GM03348 (cell line): ENCODE measurements at regions not wholly inside any gene's neighbourhood (a gene's known extent, or its start where the extent isn't known, plus 50 kb on each side); places are given as distances from the start of the nearest gene placed in this dataset.

ENCODE experiments used
- DNase-seq: peaks from one replicate; pipeline ENCODE4 v3.0.0; 2012; ENCODE audit warnings: low spot score

DNA sequence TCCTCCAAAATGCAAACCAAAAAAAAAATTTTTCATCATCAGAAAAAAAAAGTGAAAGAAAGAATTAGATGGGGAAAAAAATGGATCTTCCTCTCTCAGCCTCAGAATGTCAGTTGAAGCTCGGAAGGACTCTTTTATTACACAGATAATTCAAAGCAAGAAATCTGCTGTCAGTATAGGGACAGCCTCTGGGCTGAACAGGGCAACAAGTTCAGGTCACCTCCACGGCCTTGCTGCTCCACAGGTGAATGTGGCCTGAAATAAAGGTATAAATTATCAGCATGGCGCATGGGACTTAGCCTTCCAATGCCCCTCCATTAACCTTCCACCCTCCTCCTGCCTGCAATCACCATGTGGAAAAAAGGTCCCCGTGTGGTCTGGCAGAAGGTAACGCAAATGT, 316.8 kb upstream of the POU3F3 start:
- no peak for DNase-seq

DNA sequence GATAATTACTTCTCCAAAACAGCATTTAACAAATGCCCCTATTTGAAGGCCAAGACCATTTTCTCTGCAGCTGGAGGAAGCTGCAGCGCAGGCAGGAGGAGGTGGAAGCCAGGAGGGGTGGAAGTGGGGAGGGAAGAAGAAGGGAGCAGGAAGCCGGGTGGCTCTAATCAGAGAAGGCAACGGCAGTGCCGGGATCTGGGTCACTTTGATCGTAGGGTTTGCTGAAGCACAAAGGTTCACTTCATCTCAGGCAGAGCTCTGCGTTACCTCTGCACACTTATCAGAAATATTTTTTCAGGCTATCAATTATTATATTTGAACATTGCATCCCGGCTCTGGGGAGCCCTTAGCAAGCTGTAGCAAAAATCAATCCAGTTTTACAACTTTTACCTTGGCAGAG, 315.8 kb upstream of the POU3F3 start:
- DNase-seq = no peak

GRCh38 chr2:104539649-104540048, 314.3 kb upstream of the POU3F3 start:
- no peak for DNase-seq

- no peak for DNase-seq
Measured at GRCh38 chr2:104545055-104545454, 308.9 kb upstream of the POU3F3 start.

GRCh38 chr2:104546537-104546936, 307.4 kb upstream of the POU3F3 start:
- DNase-seq = no peak

GRCh38 chr2:104547221-104547620, 306.7 kb upstream of the POU3F3 start:
- no peak for DNase-seq

GRCh38 chr2:104561251-104561650, 292.7 kb upstream of the POU3F3 start:
- DNase-seq = no peak

DNA sequence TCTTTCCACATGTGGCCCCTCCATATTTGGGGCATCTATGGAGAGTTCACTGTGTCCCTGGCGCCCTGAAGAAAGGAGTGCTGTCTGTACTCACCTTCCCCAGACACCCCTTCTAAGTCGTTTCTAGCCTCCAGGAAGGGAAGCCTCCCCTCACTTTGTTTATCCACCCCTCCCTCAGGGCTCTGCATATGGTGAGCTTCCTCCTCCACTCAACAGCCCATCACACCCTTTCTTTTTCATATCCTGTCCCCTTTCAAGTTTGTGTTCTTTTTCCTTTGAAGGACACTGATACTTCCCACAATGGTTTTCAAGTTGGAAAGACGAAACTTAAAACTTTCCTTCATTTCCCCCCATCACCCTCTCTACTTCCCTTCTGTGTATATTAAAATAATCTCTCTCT, 291.4 kb upstream of the POU3F3 start:
- no peak for DNase-seq

- DNase-seq = no peak
Measured at GRCh38 chr2:104563398-104563996, 290.4 kb upstream of the POU3F3 start.

DNA sequence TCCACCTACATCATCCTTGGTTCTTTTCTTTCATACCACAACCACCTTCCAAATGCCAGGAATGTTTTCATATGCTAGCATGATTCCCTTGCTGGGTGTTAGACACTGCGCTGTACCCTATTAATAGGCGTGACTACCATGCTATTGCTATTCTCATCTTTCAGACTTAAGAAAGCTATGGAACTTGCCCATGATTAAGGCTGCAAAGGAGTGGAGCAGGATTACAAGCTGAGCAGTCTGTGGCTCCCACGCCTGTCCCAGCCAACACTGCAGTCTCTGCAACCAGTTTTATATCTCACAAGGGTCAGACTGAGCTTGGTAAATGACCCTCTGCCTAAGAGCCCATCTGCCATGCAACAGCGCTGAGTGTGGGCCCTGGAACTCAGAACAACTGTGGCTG, 285.7 kb upstream of the POU3F3 start:
- DNase-seq = no peak

- no peak for DNase-seq
Measured at GRCh38 chr2:104570259-104570658, 283.7 kb upstream of the POU3F3 start.

DNA sequence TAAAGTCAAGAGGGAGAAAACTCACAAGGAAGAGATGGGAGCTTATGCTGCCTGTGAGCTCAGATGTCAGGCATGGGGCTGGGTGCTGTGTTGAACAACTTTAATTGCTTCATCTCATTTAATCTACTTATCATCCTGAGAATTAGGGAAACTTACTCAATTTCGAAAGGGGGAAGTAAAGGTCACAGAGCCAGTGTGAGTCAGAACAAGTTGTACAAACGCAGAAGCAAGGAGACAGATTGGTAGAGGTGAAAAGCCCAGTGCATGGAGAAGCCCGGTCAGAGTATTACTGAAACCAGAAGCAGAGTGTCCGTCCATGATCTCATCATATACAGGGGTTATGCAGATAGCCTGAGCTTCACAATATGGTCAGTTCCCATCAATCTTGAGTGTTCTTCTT, 281.1 kb upstream of the POU3F3 start:
- DNase-seq = no peak

DNA sequence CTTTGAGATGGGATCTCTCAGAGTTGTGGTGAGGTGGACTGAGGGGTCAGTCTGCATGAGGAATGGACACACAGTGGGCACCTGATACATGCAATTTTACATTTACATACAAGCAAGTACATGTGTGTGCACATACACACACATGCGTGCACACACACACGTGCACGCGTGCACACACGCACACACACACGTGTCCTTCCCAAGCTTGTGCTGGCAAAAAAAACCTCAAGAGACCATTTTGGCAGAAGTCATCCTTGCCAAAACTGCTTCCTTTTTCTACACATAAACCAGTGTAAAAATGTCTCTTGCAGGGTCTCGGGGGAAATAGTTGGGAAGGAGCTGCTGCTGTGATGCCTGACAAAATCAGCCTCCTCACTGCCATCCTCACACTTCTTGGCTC, 279.5 kb upstream of the POU3F3 start:
- DNase-seq = no peak

GRCh38 chr2:104577143-104577542, 276.8 kb upstream of the POU3F3 start:
- no peak for DNase-seq

- no peak for DNase-seq
Measured at GRCh38 chr2:104582471-104582870, 271.4 kb upstream of the POU3F3 start.

GRCh38 chr2:104583811-104584210, 270.1 kb upstream of the POU3F3 start:
- DNase-seq = no peak

- no peak for DNase-seq
Measured at GRCh38 chr2:104584393-104584792, 269.5 kb upstream of the POU3F3 start.

DNA sequence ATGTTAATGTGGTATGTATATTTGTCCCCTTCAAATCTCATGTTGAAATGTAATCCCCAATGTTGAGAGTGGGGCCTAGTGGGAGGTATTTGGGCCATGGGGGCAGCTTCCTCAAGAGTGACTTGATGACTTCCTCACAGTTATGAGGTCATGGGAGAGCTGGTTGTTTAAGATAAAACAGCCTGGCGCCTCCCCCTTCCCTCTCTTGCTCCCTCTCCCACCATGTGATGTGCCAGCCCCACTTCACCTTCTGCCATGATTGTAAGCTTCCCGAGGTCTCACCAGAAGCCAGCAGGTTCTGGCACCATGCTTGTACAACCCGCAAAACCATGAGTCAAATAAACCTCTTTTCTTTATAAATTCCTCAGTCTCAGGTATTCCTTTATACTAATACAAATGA, 258.3 kb upstream of the POU3F3 start:
- DNase-seq = no peak

DNA sequence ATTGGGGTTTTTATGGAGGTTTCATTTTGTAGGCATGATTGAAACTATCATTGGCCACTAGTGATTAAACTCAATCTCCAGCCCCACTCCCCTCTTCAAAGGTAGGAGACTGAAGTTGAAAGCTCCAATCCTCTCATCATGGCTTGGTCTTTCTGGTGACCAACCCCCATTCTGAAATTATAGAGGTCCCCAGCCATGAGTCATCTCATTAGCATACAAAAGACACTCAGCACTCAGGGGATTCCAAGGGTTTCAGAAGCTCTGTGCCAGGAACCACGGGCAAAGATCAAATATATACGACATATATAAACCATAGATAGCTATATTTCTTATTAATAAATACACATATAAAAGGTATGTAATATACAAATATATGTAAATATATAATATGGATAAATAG, 256.0 kb upstream of the POU3F3 start:
- no peak for DNase-seq

- DNase-seq = no peak
Measured at GRCh38 chr2:104598636-104599035, 255.3 kb upstream of the POU3F3 start.

GRCh38 chr2:104599787-104600510, 254.0 kb upstream of the POU3F3 start:
- no peak for DNase-seq

DNA sequence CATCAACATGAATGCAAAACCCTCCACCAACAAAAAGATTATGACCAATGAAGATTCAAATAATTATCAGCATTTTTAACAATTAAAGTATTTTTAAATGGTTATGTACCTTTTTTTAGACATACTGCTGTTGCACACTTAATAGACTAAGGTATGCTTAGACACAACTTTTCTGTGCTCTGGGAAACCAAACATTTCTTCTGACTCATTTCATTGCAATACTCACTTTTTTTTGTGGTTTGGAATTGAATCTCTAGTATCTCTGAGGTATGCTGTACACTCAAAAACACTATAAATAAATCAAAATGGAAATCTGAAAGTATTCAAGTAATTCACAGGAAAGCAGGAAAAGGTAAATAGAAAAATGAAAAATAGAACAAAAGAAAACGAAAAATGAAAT, 247.9 kb upstream of the POU3F3 start:
- no peak for DNase-seq

DNA sequence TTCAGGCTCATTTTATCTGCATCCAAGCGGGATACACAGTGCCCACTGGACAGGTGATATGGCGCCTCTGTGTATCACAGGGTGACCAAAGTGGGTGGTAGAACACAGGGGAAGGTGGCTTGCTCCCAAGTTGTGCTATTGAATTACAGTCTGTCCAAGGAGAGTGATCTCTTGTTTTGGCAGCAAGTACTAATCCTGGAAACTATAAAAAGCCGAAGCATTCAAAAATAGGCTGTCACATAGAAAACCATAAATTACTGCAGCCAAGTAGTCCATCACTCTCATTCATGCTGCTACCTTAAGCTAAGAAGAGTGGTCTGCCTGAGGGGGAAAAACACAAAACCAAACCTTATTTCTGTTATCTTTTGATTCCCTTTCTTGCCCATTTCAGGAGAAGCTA, 237.1 kb upstream of the POU3F3 start:
- no peak for DNase-seq

- DNase-seq = no peak
Measured at GRCh38 chr2:104620801-104621200, 233.1 kb upstream of the POU3F3 start.
